Activated CD4-positive, alpha-beta memory T cell treated with anti-CD3 and anti-CD28 coated beads, Interleukin-2, amount 10 ng/mL, durations not matched to agents 7 days and 5 days (primary cell): ENCODE measurements at regions not wholly inside any gene's neighbourhood (a gene's known extent, or its start where the extent isn't known, plus 50 kb on each side); places are given as distances from the start of the nearest gene placed in this dataset.
"Not testable (repeated sequence)": the region's sequence is repeated elsewhere in the genome, so short reads cannot be mapped to it uniquely, and the experiment has no call there.

Experiments
- CTCF ChIA-PET: fragments of 350-600 bp; sonication (Branson Sonifier 250); formaldehyde crosslinking; loops from one replicate; lab custom pipeline; 2021; ENCODE audit warnings: antibody characterized with exemption, inconsistent platforms; lab: Charles Lee
- POLR2A ChIA-PET: fragments of 350-600 bp; sonication (Branson Sonifier 250); formaldehyde crosslinking; loops from one replicate; lab custom pipeline; 2021; ENCODE audit warnings: antibody characterized with exemption; lab: Charles Lee
- DNase-seq: peaks from one replicate; pipeline ENCODE4 v3.0.0-alpha.2; 2020
- H3K27ac Mint-ChIP-seq: one replicate; pipeline ENCODE4 v1.8.0; 2021; ENCODE audit warnings: mild to moderate bottlenecking, mixed read lengths
- H3K27me3 Mint-ChIP-seq: one replicate; pipeline ENCODE4 v1.8.0; 2021; ENCODE audit warnings: mixed read lengths
- H3K36me3 Mint-ChIP-seq: one replicate; pipeline ENCODE4 v1.8.0; 2021; ENCODE audit warnings: low read depth, mixed read lengths
- H3K4me1 Mint-ChIP-seq: one replicate; pipeline ENCODE4 v1.8.0; 2021; ENCODE audit warnings: mixed read lengths
- H3K4me3 Mint-ChIP-seq: one replicate; pipeline ENCODE4 v1.8.0; 2021; ENCODE audit warnings: mild to moderate bottlenecking, mixed read lengths
- H3K9me3 Mint-ChIP-seq: one replicate; pipeline ENCODE4 v1.8.0; 2021; ENCODE audit warnings: mixed read lengths

- Mint-ChIP-seq H3K4me3 (no peak overlapping the region), H3K27ac (no peak overlapping the region), H3K9me3 (peaks cover 14% of the 10 kb centered on the region), H3K36me3 (peaks cover 12% of the 10 kb centered on the region), H3K27me3 (no peaks in the 10 kb centered on the region), H3K4me1 (no peaks in the 10 kb centered on the region)
- DNase-seq = no peak
- POLR2A ChIA-PET = no interaction called here
- CTCF ChIA-PET = no interaction called here
Observed at GRCh38 chrX:45577361-45577760, 376.7 kb upstream of the DIPK2B start.

- no peak for DNase-seq
- no peak overlapping the region for H3K4me3 Mint-ChIP-seq
- ChIA-PET POLR2A (no interaction called here), CTCF (no interaction called here)
- no peaks in the 10 kb centered on the region for H3K27me3 Mint-ChIP-seq
- H3K4me1 Mint-ChIP-seq = no peaks in the 10 kb centered on the region
- no peak overlapping the region for H3K27ac Mint-ChIP-seq
- H3K36me3 Mint-ChIP-seq = no peaks in the 10 kb centered on the region
- H3K9me3 Mint-ChIP-seq = peaks cover 2% of the 10 kb centered on the region
Observed at GRCh38 chrX:45571453-45571852, 370.8 kb upstream of the DIPK2B start.

GRCh38 chrX:45566456-45566855, 365.8 kb upstream of the DIPK2B start:
- no peak for DNase-seq
- H3K4me3 Mint-ChIP-seq = no peak overlapping the region
- H3K27ac Mint-ChIP-seq = no peak overlapping the region
- H3K4me1 Mint-ChIP-seq = no peaks in the 10 kb centered on the region
- peaks cover 3% of the 10 kb centered on the region for H3K9me3 Mint-ChIP-seq
- H3K36me3 Mint-ChIP-seq = no peaks in the 10 kb centered on the region
- no peaks in the 10 kb centered on the region for H3K27me3 Mint-ChIP-seq
- ChIA-PET POLR2A (no interaction called here), CTCF (no interaction called here)

GRCh38 chrX:45557387-45557786, 356.7 kb upstream of the DIPK2B start:
- Mint-ChIP-seq H3K27ac (no peak overlapping the region), H3K4me3 (no peak overlapping the region), H3K27me3 (no peaks in the 10 kb centered on the region), H3K9me3 (peaks cover 5% of the 10 kb centered on the region), H3K36me3 (no peaks in the 10 kb centered on the region), H3K4me1 (no peaks in the 10 kb centered on the region)
- DNase-seq = no peak
- POLR2A ChIA-PET = no interaction called here
- CTCF ChIA-PET = no interaction called here

- ChIA-PET CTCF (no interaction called here), POLR2A (no interaction called here)
- H3K4me3 Mint-ChIP-seq = no peak overlapping the region
- no peak for DNase-seq
- no peaks in the 10 kb centered on the region for H3K36me3 Mint-ChIP-seq
- H3K4me1 Mint-ChIP-seq = no peaks in the 10 kb centered on the region
- no peak overlapping the region for H3K27ac Mint-ChIP-seq
- no peaks in the 10 kb centered on the region for H3K27me3 Mint-ChIP-seq
- no peaks in the 10 kb centered on the region for H3K9me3 Mint-ChIP-seq
Observed at GRCh38 chrX:45554736-45555135, 354.1 kb upstream of the DIPK2B start.

GRCh38 chrX:45553417-45553816, 352.7 kb upstream of the DIPK2B start:
- POLR2A ChIA-PET = no interaction called here
- Mint-ChIP-seq H3K9me3 (no peaks in the 10 kb centered on the region), H3K4me1 (no peaks in the 10 kb centered on the region), H3K27ac (no peak overlapping the region), H3K36me3 (no peaks in the 10 kb centered on the region), H3K4me3 (no peak overlapping the region), H3K27me3 (no peaks in the 10 kb centered on the region)
- CTCF ChIA-PET = no interaction called here
- no peak for DNase-seq

- POLR2A ChIA-PET, DNase-seq, H3K4me3 Mint-ChIP-seq, H3K27me3 Mint-ChIP-seq, H3K4me1 Mint-ChIP-seq, CTCF ChIA-PET, H3K9me3 Mint-ChIP-seq, H3K36me3 Mint-ChIP-seq, H3K27ac Mint-ChIP-seq: not testable (repeated sequence)
Observed at GRCh38 chrX:45546697-45547096, 346.0 kb upstream of the DIPK2B start.

- no peak overlapping the region for H3K27ac Mint-ChIP-seq
- H3K9me3 Mint-ChIP-seq = peaks cover 3% of the 10 kb centered on the region
- peaks cover 18% of the 10 kb centered on the region for H3K27me3 Mint-ChIP-seq
- no peaks in the 10 kb centered on the region for H3K36me3 Mint-ChIP-seq
- no peaks in the 10 kb centered on the region for H3K4me1 Mint-ChIP-seq
- ChIA-PET CTCF (no interaction called here), POLR2A (no interaction called here)
- DNase-seq = no peak
- no peak overlapping the region for H3K4me3 Mint-ChIP-seq
Observed at GRCh38 chrX:45540181-45540580, 339.5 kb upstream of the DIPK2B start.

- peaks cover 18% of the 10 kb centered on the region for H3K27me3 Mint-ChIP-seq
- no peak for DNase-seq
- CTCF ChIA-PET = no interaction called here
- POLR2A ChIA-PET = no interaction called here
- no peaks in the 10 kb centered on the region for H3K9me3 Mint-ChIP-seq
- no peak overlapping the region for H3K4me3 Mint-ChIP-seq
- H3K36me3 Mint-ChIP-seq = no peaks in the 10 kb centered on the region
- H3K27ac Mint-ChIP-seq = no peak overlapping the region
- no peaks in the 10 kb centered on the region for H3K4me1 Mint-ChIP-seq
Observed at GRCh38 chrX:45537936-45538335, 337.3 kb upstream of the DIPK2B start.

GRCh38 chrX:45527834-45528233, 327.2 kb upstream of the DIPK2B start:
- CTCF ChIA-PET = no interaction called here
- no peak for DNase-seq
- Mint-ChIP-seq H3K9me3 (no peaks in the 10 kb centered on the region), H3K27me3 (no peaks in the 10 kb centered on the region), H3K36me3 (no peaks in the 10 kb centered on the region), H3K4me3 (no peak overlapping the region), H3K4me1 (no peaks in the 10 kb centered on the region), H3K27ac (no peak overlapping the region)
- POLR2A ChIA-PET = no interaction called here

- Mint-ChIP-seq H3K36me3 (no peaks in the 10 kb centered on the region), H3K9me3 (no peaks in the 10 kb centered on the region), H3K4me3 (no peak overlapping the region), H3K27me3 (no peaks in the 10 kb centered on the region), H3K27ac (no peak overlapping the region), H3K4me1 (no peaks in the 10 kb centered on the region)
- no peak for DNase-seq
- CTCF ChIA-PET = interaction anchor here (2.6 kb wide), 1 partner anchor 10 kb away, joined by 10 read pairs; no protein-coding TSS in a partner anchor
- POLR2A ChIA-PET = no interaction called here
Observed at GRCh38 chrX:45524805-45525204, 324.1 kb upstream of the DIPK2B start.

GRCh38 chrX:45524296-45524695, 323.6 kb upstream of the DIPK2B start:
- Mint-ChIP-seq H3K4me1 (no peaks in the 10 kb centered on the region), H3K27me3 (no peaks in the 10 kb centered on the region), H3K36me3 (no peaks in the 10 kb centered on the region), H3K4me3 (no peak overlapping the region), H3K9me3 (no peaks in the 10 kb centered on the region), H3K27ac (no peak overlapping the region)
- POLR2A ChIA-PET = no interaction called here
- CTCF ChIA-PET = interaction anchor here (2.6 kb wide), 1 partner anchor 9 kb away, joined by 10 read pairs; no protein-coding TSS in a partner anchor
- no peak for DNase-seq

- Mint-ChIP-seq H3K4me3 (no peak overlapping the region), H3K4me1 (peaks cover 8% of the 10 kb centered on the region), H3K9me3 (no peaks in the 10 kb centered on the region), H3K27me3 (no peaks in the 10 kb centered on the region), H3K36me3 (no peaks in the 10 kb centered on the region), H3K27ac (no peak overlapping the region)
- DNase-seq = no peak
- ChIA-PET CTCF (no interaction called here), POLR2A (no interaction called here)
Observed at GRCh38 chrX:45518552-45518951, 317.9 kb upstream of the DIPK2B start.

- CTCF ChIA-PET = interaction anchor here (1.4 kb wide), 1 partner anchor 891 kb away, joined by 3 read pairs; no protein-coding TSS in a partner anchor
- Mint-ChIP-seq H3K4me1 (peaks cover 8% of the 10 kb centered on the region), H3K9me3 (no peaks in the 10 kb centered on the region), H3K36me3 (no peaks in the 10 kb centered on the region), H3K27me3 (no peaks in the 10 kb centered on the region), H3K27ac (no peak overlapping the region), H3K4me3 (no peak overlapping the region)
- POLR2A ChIA-PET = no interaction called here
- no peak for DNase-seq
Observed at GRCh38 chrX:45517090-45517973, 316.7 kb upstream of the DIPK2B start.
